Endodermal cell (in vitro differentiated cells): ENCODE measurements at regions not wholly inside any gene's neighbourhood (a gene's known extent, or its start where the extent isn't known, plus 50 kb on each side); places are given as distances from the start of the nearest gene placed in this dataset.

Experiments used
- DNase-seq: peaks from one replicate; pipeline ENCODE4 v3.0.0-alpha.2; 2017
- H3K27ac ChIP-seq: 2 replicates; pipeline ENCODE4 v1.5.1; 2013; ENCODE audit warnings: mild to moderate bottlenecking, low read depth, low read length, moderate library complexity
- H3K27me3 ChIP-seq: 2 replicates; pipeline ENCODE4 v1.6.1; 2013; ENCODE audit warnings: mild to moderate bottlenecking, low read length, moderate library complexity; ENCODE audit not compliant: insufficient read depth, control insufficient read depth, poor library complexity, severe bottlenecking
- H3K36me3 ChIP-seq: 2 replicates; pipeline ENCODE4 v1.7.0; 2013; ENCODE audit warnings: mild to moderate bottlenecking, low read length, moderate library complexity; ENCODE audit not compliant: control insufficient read depth, insufficient read depth
- H3K4me1 ChIP-seq: one replicate; pipeline ENCODE4 v1.7.0; 2013; ENCODE audit warnings: low read length; ENCODE audit not compliant: control insufficient read depth, insufficient read depth
- H3K4me3 ChIP-seq: 2 replicates; pipeline ENCODE4 v1.5.1; 2013; ENCODE audit warnings: mild to moderate bottlenecking, low read length, moderate library complexity
- H3K9ac ChIP-seq: 2 replicates; pipeline ENCODE4 v1.6.1; 2013; ENCODE audit warnings: mild to moderate bottlenecking, low read length, moderate library complexity; ENCODE audit not compliant: poor library complexity, severe bottlenecking; ENCODE audit errors: extremely low read depth
- H3K9me3 ChIP-seq: 2 replicates; pipeline ENCODE4 v1.6.1; 2013; ENCODE audit warnings: mild to moderate bottlenecking, low read length, moderate library complexity; ENCODE audit not compliant: control insufficient read depth
- H3K27ac Mint-ChIP-seq: 2 replicates; pipeline ENCODE4 v1.8.0; 2020; ENCODE audit warnings: mixed read lengths
- H3K27me3 Mint-ChIP-seq: 2 replicates; pipeline ENCODE4 v1.8.0; 2021; ENCODE audit warnings: mild to moderate bottlenecking, mixed read lengths; ENCODE audit not compliant: insufficient read depth
- H3K36me3 Mint-ChIP-seq: 2 replicates; pipeline ENCODE4 v1.8.0; 2020; ENCODE audit warnings: low read depth, mixed read lengths
- H3K4me1 Mint-ChIP-seq: 2 replicates; pipeline ENCODE4 v1.8.0; 2020; ENCODE audit warnings: mixed read lengths
- H3K4me3 Mint-ChIP-seq: 2 replicates; pipeline ENCODE4 v1.8.0; 2020; ENCODE audit warnings: mild to moderate bottlenecking, moderate library complexity, mixed read lengths
- H3K9me3 Mint-ChIP-seq: 2 replicates; pipeline ENCODE4 v1.8.0; 2020; ENCODE audit warnings: mild to moderate bottlenecking, mixed read lengths
- CTCF ChIP-seq: fragments of 200-600 bp; sonication (generic); conservative IDR thresholded peaks from 2 replicates; pipeline ENCODE4 v1.5.0; 2021; ENCODE audit warnings: antibody characterized with exemption, mild to moderate bottlenecking
- WGBS, 2 experiments: methylation state at CpG; one replicate each; pipeline versions ENCODE4 v1.1.5 to v1.1.7; 2013; ENCODE audit warnings: missing lambda C conversion rate in 2 of 2, mixed read lengths in 1 of 2; ENCODE audit not compliant: insufficient coverage in 1 of 2, insufficient read length in 1 of 2; 5-methylcytosine and 5-hydroxymethylcytosine counted together

GRCh38 chr2:235270291-235270690 is 223.6 kb upstream of the AGAP1 start:
- Histone ChIP-seq H3K36me3 (no peaks in the 10 kb centered on the region), H3K27ac (no peak overlapping the region), H3K4me1 (no peaks in the 10 kb centered on the region), H3K9ac (no peak overlapping the region), H3K4me3 (no peak overlapping the region), H3K27me3 (no peaks in the 10 kb centered on the region), H3K9me3 (no peaks in the 10 kb centered on the region)
- no peak overlapping the region for H3K4me3 Mint-ChIP-seq
- no peak for DNase-seq
- H3K27ac Mint-ChIP-seq, result no peak overlapping the region
- peaks cover 11% of the 10 kb centered on the region for H3K27me3 Mint-ChIP-seq
- TF ChIP-seq CTCF, result no peak
- peaks cover 5% of the 10 kb centered on the region for H3K9me3 Mint-ChIP-seq
- 74 to 100% methylated on average over 1 to 4 of the region's 4 CpGs for WGBS, 2 experiments
- H3K36me3 Mint-ChIP-seq, result no peaks in the 10 kb centered on the region
- peaks cover 4% of the 10 kb centered on the region for H3K4me1 Mint-ChIP-seq

GRCh38 chr2:235270956-235271355 is 222.9 kb upstream of the AGAP1 start:
- Mint-ChIP-seq H3K4me1 (peaks cover 4% of the 10 kb centered on the region), H3K9me3 (peaks cover 5% of the 10 kb centered on the region), H3K27me3 (peaks cover 11% of the 10 kb centered on the region), H3K27ac (no peak overlapping the region), H3K4me3 (no peak overlapping the region), H3K36me3 (no peaks in the 10 kb centered on the region)
- DNase-seq, result no peak
- Histone ChIP-seq H3K27ac (no peak overlapping the region), H3K9me3 (no peaks in the 10 kb centered on the region), H3K9ac (no peak overlapping the region), H3K27me3 (no peaks in the 10 kb centered on the region), H3K4me1 (no peaks in the 10 kb centered on the region), H3K4me3 (no peak overlapping the region), H3K36me3 (no peaks in the 10 kb centered on the region)
- WGBS, 2 experiments, result 93 to 94% methylated on average over 2 to 4 of the region's 4 CpGs
- TF ChIP-seq CTCF, result no peak

GRCh38 chr2:235271936-235272335 is 221.9 kb upstream of the AGAP1 start:
- no peaks in the 10 kb centered on the region for H3K36me3 ChIP-seq
- peaks cover 4% of the 10 kb centered on the region for H3K4me1 Mint-ChIP-seq
- no peak overlapping the region for H3K4me3 ChIP-seq
- H3K9me3 ChIP-seq, result no peaks in the 10 kb centered on the region
- H3K27me3 ChIP-seq, result no peaks in the 10 kb centered on the region
- H3K27ac ChIP-seq, result no peak overlapping the region
- no peak overlapping the region for H3K27ac Mint-ChIP-seq
- peaks cover 11% of the 10 kb centered on the region for H3K27me3 Mint-ChIP-seq
- WGBS, 2 experiments, result 90% methylated on average over 2 of the region's 2 CpGs; no CpG with 5 or more reads in 1 of the 2 experiments
- no peaks in the 10 kb centered on the region for H3K36me3 Mint-ChIP-seq
- H3K4me1 ChIP-seq, result no peaks in the 10 kb centered on the region
- no peak for TF ChIP-seq CTCF
- DNase-seq, result no peak
- peaks cover 5% of the 10 kb centered on the region for H3K9me3 Mint-ChIP-seq
- no peak overlapping the region for H3K9ac ChIP-seq
- no peak overlapping the region for H3K4me3 Mint-ChIP-seq
